NT2/D1 (cell line): ENCODE measurements at regions not wholly inside any gene's neighbourhood (a gene's known extent, or its start where the extent isn't known, plus 50 kb on each side); places are given as distances from the start of the nearest gene placed in this dataset.

ENCODE experiments used
- SUZ12 ChIP-seq: IDR thresholded peaks from 2 replicates; pipeline ENCODE4 v1.6.1; 2011; ENCODE audit not compliant: insufficient read length, insufficient read depth; ENCODE audit errors: extremely low read depth
- YY1 ChIP-seq: IDR thresholded peaks from 2 replicates; pipeline ENCODE4 v1.6.1; 2011; ENCODE audit not compliant: insufficient read length, insufficient read depth
- ZNF274 ChIP-seq: IDR thresholded peaks from 2 replicates; pipeline ENCODE4 v1.6.1; 2011; ENCODE audit warnings: mild to moderate bottlenecking, low read depth, low read length

DNA sequence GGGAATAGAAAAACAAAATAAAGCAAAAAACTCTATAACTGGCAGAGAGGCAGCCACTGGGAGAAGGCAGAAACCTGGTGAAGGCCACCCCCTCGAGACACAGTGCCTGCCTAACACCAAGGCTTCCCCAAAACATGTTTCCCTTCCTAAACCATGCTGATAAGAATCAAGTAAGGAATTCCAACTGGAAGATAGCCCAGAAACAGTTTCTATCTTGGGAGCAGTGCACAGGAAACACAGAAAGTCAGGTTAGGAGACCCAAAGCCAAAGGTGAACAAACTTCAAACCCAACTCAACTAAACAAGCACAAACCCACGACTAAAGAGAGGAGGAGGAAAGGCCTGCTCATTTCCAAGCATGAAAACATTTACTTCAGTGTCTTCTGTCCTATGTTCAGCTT is 433.7 kb upstream of the RGS17 start:
- TF ChIP-seq YY1 (no peak), ZNF274 (no peak), SUZ12 (no peak)
